ENCODE measurements at regions not wholly inside any gene's neighbourhood (a gene's known extent, or its start where the extent isn't known, plus 50 kb on each side); places are given as distances from the start of the nearest gene placed in this dataset.

DNA sequence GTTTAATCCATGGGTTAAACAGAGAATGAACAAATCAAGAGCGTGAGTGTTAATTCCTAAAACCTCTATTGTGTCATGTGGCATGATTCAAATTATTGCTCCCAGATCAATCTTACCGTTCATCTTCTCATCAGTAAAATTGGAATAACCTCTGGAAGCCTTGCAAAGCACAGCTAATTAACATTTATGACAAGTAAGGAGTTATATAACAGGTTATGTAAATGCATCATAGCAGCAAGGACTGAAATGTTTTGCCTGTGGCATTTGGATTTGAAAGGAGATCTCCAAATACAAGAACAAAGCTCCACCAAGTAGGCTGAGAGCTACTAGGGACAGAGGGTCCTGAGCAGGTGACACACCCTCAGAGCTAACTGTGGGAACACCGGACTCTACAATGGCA lies 502.9 kb upstream of the CELF2 start:
- Histone ChIP-seq H3K36me3 (no peaks in the 10 kb centered on the region), H3K4me3 (no peak overlapping the region), H3K27ac (no peak overlapping the region), H3K27me3 (no peaks in the 10 kb centered on the region), H3K9me3 (no peaks in the 10 kb centered on the region), H3K4me1 (no peaks in the 10 kb centered on the region)
- TF ChIP-seq POLR2A (IDR thresholded peaks at IDR 0.05): no peak
- TF ChIP-seq, protein P1, sequence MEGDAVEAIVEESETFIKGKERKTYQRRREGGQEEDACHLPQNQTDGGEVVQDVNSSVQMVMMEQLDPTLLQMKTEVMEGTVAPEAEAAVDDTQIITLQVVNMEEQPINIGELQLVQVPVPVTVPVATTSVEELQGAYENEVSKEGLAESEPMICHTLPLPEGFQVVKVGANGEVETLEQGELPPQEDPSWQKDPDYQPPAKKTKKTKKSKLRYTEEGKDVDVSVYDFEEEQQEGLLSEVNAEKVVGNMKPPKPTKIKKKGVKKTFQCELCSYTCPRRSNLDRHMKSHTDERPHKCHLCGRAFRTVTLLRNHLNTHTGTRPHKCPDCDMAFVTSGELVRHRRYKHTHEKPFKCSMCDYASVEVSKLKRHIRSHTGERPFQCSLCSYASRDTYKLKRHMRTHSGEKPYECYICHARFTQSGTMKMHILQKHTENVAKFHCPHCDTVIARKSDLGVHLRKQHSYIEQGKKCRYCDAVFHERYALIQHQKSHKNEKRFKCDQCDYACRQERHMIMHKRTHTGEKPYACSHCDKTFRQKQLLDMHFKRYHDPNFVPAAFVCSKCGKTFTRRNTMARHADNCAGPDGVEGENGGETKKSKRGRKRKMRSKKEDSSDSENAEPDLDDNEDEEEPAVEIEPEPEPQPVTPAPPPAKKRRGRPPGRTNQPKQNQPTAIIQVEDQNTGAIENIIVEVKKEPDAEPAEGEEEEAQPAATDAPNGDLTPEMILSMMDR (IDR thresholded peaks at IDR 0.05): no peak
- no peak for DNase-seq

DNA sequence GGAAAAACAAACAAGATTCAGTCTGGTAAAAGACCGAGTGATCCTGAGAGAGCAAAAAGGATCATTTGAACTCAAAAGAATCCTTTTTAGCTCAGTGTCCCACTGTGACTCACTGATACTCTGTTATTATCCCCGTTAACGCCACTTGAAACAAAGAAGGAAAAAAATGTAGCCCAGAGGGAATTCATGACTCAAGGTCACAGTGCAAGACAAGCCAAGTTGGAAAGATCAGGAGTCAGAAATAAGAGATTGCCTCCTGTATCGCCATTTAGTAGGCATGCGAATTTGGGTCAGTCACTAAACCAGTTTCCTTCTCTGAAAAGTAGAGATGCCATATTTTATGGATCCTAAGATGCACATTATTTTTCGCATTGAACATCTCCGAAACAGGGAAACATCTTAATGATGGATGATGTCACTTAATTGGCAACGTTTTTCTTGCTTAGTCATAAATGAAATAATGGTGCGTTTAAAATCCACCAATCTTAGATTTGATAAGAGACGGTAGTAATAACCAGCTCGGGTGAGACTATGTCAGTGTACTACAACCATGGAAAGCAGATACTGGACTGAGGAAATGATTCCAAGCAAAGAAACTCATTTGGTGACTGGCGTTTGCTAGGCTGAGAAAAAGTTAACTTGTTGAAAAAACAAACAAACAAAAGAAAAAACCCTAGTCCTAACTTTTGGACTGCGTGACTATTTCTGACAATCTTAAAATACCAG lies 502.0 kb upstream of the CELF2 start:
- Histone ChIP-seq H3K27me3 (no peaks in the 10 kb centered on the region), H3K4me1 (no peaks in the 10 kb centered on the region), H3K9me3 (no peaks in the 10 kb centered on the region), H3K36me3 (no peaks in the 10 kb centered on the region), H3K4me3 (no peak overlapping the region), H3K27ac (no peak overlapping the region)
- TF ChIP-seq POLR2A (IDR thresholded peaks at IDR 0.05): no peak
- TF ChIP-seq, protein P1 (IDR thresholded peaks at IDR 0.05): no peak
- DNase-seq: no peak

DNA sequence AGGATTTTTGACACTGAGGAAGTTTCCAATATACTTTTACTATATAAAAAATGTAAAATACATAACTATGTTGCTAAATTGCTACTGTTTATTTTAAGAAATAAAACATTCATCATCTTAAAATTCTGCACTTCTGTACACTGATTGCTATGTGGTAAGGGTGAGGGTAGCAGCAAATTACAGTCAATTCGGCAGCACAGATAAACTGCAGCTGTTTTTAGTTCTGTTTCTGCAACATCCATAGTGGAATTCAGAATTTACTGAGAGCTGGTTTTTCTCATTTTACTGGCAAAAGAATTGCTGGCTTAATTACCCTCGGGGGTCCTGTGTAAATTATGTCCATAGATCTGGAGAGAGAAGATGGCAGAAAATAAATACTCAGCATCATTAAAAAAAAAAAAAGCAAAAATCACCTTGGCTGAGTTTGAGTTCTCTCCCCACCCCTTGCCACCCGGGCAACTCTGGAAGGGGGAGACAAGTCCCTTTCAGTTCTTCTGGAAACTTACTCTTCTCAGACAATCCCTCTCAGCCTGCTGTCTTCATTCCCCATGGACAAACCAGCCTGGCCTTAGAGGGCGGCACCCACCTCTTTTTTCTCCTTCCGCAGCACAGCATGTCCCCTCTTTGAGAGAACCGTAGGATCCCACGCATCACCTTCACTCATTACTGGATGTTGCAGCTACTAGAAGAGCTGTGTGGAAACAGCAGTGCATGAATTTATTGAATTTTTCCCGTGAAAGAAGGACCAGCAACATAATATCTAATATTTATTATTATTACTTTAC lies 501.1 kb upstream of the CELF2 start:
- H3K27ac ChIP-seq: no peak overlapping the region
- no peak overlapping the region for H3K4me3 ChIP-seq
- no peaks in the 10 kb centered on the region for H3K4me1 ChIP-seq
- TF ChIP-seq, protein P1 (IDR thresholded peaks at IDR 0.05): no peak
- TF ChIP-seq POLR2A (IDR thresholded peaks at IDR 0.05): no peak
- H3K27me3 ChIP-seq: no peaks in the 10 kb centered on the region
- DNase-seq: no peak
- H3K36me3 ChIP-seq: no peaks in the 10 kb centered on the region
- no peaks in the 10 kb centered on the region for H3K9me3 ChIP-seq

DNA sequence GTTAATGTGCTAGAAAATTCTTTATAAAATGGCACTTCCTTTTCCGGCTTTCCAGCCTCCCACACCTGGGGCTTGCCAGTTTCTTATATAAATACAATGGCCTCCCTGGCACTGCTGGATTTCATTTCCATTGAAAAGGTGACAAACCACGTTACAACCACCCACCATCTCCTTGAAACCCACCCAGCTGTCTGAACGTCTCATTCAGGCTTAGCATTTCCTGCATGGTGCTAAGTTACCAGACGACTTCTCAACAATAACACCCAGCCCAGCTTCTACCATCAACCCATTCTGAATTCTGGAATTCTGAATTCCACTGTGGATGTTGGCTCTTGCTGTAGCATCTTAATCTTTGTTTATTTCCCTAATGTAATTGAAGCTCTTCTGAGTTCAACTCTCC lies 499.8 kb upstream of the CELF2 start:
- no peaks in the 10 kb centered on the region for H3K27me3 ChIP-seq
- DNase-seq: no peak
- H3K36me3 ChIP-seq: no peaks in the 10 kb centered on the region
- no peaks in the 10 kb centered on the region for H3K9me3 ChIP-seq
- no peak overlapping the region for H3K4me3 ChIP-seq
- no peak overlapping the region for H3K27ac ChIP-seq
- no peaks in the 10 kb centered on the region for H3K4me1 ChIP-seq
- TF ChIP-seq, protein P1 (IDR thresholded peaks at IDR 0.05): no peak
- TF ChIP-seq POLR2A (IDR thresholded peaks at IDR 0.05): no peak

DNA sequence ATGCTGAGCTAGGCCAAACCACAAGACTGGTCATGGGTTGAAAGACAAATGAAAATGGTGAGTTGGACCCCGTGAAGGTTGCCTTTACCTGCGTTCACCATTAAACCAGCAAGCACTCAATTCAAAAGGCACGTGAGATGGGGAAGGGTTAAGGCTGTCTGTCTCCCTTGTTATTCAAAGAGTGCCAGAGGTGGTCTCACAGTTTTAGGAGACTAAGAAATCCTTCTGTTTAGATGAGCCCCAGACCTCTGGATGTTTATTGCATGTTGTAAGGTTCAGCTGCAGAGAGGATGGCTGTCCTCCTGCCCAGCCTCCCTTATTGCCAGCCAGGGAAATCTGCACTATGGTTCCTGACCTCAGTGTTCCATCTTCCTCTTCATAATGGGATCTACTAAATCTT lies 498.0 kb upstream of the CELF2 start:
- Histone ChIP-seq H3K9me3 (no peaks in the 10 kb centered on the region), H3K4me3 (no peak overlapping the region), H3K27ac (no peak overlapping the region), H3K4me1 (no peaks in the 10 kb centered on the region), H3K27me3 (no peaks in the 10 kb centered on the region), H3K36me3 (no peaks in the 10 kb centered on the region)
- TF ChIP-seq, protein P1 (IDR thresholded peaks at IDR 0.05): no peak
- TF ChIP-seq POLR2A (IDR thresholded peaks at IDR 0.05): no peak
- no peak for DNase-seq
